A673 (cell line): ENCODE measurements at regions not wholly inside any gene's neighbourhood (a gene's known extent, or its start where the extent isn't known, plus 50 kb on each side); places are given as distances from the start of the nearest gene placed in this dataset.

ENCODE experiments used
- BruUV-seq: library from RNA; stranded (reverse); fragments of 400-500 nt; replicated peaks from 2 replicates; lab custom pipeline; 2021; lab: Mats Ljungman, UMichigan
- CTCF ChIA-PET: fragments of 300-600 bp; sonication (Branson Sonifier 250); formaldehyde crosslinking; loops from one replicate; lab custom pipeline; 2022; ENCODE audit warnings: antibody characterized with exemption; lab: Charles Lee
- POLR2A ChIA-PET: fragments of 300-600 bp; sonication (Branson Sonifier 250); formaldehyde crosslinking; loops from one replicate; lab custom pipeline; 2022; ENCODE audit warnings: antibody characterized with exemption; ENCODE audit not compliant: low non-redundant PET; lab: Charles Lee
- DNase-seq: peaks from one replicate; pipeline ENCODE4 v3.0.0-alpha.2; 2015; ENCODE audit warnings: low spot score
- H3K27ac ChIP-seq: fragments of 200-600 bp; sonication (generic); 2 replicates; pipeline ENCODE4 v1.5.1; 2016; ENCODE audit warnings: mixed run types, low read depth, mild to moderate bottlenecking, mixed read lengths, antibody characterized with exemption, low read length; ENCODE audit not compliant: poor library complexity, severe bottlenecking
- H3K27me3 ChIP-seq: fragments of 200-600 bp; sonication (generic); replicated peaks from 2 replicates; pipeline ENCODE4 v1.6.1; 2017; ENCODE audit warnings: mixed run types, low read depth, mild to moderate bottlenecking, mixed read lengths, antibody characterized with exemption, low read length; ENCODE audit not compliant: insufficient read depth, poor library complexity
- H3K36me3 ChIP-seq: fragments of 200-600 bp; sonication (generic); 2 replicates; pipeline ENCODE4 v1.6.1; 2016; ENCODE audit warnings: mixed run types, mild to moderate bottlenecking, mixed read lengths, antibody characterized with exemption, low read length; ENCODE audit not compliant: insufficient read depth, poor library complexity, severe bottlenecking
- H3K4me1 ChIP-seq: fragments of 200-600 bp; sonication (generic); 2 replicates; pipeline ENCODE4 v1.6.1; 2017; ENCODE audit warnings: mixed run types, mild to moderate bottlenecking, mixed read lengths, antibody characterized with exemption, low read length; ENCODE audit not compliant: insufficient read depth, poor library complexity, severe bottlenecking
- H3K4me3 ChIP-seq: fragments of 200-600 bp; sonication (generic); 2 replicates; pipeline ENCODE4 v1.5.1; 2016; ENCODE audit warnings: low read depth, mixed run types, mild to moderate bottlenecking, mixed read lengths, low read length; ENCODE audit not compliant: poor library complexity, severe bottlenecking
- H3K9me3 ChIP-seq: fragments of 200-600 bp; sonication (generic); 2 replicates; pipeline ENCODE4 v1.6.1; 2016; ENCODE audit warnings: mixed run types, low read depth, mild to moderate bottlenecking, mixed read lengths, antibody characterized with exemption, low read length; ENCODE audit not compliant: poor library complexity, severe bottlenecking
- EZH2 ChIP-seq: fragments of 200-600 bp; sonication (generic); IDR thresholded peaks from 2 replicates; pipeline ENCODE4 v1.6.1; 2017; ENCODE audit warnings: borderline replicate concordance, low read depth, mild to moderate bottlenecking, mixed read lengths, antibody characterized with exemption, low read length; ENCODE audit not compliant: poor library complexity, severe bottlenecking
- intact Hi-C: fragments of 100-400 bp; cut with micrococcal nuclease; formaldehyde crosslinking; loops from one replicate; pipeline ENCODE4 v1.10.0; 2022; ENCODE audit not compliant: unreplicated experiment
- TF ChIP-seq, protein P1 (sequence below): fragments of 300-800, 200-600 bp; sonication (generic); conservative IDR thresholded peaks from 2 replicates; pipeline ENCODE4 v1.5.1; 2017; ENCODE audit warnings: low read depth, mild to moderate bottlenecking, antibody characterized with exemption, low read length, moderate library complexity, mixed read lengths

GRCh38 chr2:76120176-76120575 lies 409.5 kb upstream of the GCFC2 start:
- no peaks in the 10 kb centered on the region for H3K27me3 ChIP-seq
- no peak for DNase-seq
- CTCF ChIA-PET = no interaction called here
- no TSS peak for BruUV-seq
- H3K27ac ChIP-seq = no peak overlapping the region
- H3K4me1 ChIP-seq = no peaks in the 10 kb centered on the region
- TF ChIP-seq EZH2 = no peak
- TF ChIP-seq, protein P1, sequence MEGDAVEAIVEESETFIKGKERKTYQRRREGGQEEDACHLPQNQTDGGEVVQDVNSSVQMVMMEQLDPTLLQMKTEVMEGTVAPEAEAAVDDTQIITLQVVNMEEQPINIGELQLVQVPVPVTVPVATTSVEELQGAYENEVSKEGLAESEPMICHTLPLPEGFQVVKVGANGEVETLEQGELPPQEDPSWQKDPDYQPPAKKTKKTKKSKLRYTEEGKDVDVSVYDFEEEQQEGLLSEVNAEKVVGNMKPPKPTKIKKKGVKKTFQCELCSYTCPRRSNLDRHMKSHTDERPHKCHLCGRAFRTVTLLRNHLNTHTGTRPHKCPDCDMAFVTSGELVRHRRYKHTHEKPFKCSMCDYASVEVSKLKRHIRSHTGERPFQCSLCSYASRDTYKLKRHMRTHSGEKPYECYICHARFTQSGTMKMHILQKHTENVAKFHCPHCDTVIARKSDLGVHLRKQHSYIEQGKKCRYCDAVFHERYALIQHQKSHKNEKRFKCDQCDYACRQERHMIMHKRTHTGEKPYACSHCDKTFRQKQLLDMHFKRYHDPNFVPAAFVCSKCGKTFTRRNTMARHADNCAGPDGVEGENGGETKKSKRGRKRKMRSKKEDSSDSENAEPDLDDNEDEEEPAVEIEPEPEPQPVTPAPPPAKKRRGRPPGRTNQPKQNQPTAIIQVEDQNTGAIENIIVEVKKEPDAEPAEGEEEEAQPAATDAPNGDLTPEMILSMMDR = no peak
- intact Hi-C loops = no loop called here
- no peak overlapping the region for H3K4me3 ChIP-seq
- no peaks in the 10 kb centered on the region for H3K9me3 ChIP-seq
- H3K36me3 ChIP-seq = no peaks in the 10 kb centered on the region
- POLR2A ChIA-PET = no interaction called here

DNA sequence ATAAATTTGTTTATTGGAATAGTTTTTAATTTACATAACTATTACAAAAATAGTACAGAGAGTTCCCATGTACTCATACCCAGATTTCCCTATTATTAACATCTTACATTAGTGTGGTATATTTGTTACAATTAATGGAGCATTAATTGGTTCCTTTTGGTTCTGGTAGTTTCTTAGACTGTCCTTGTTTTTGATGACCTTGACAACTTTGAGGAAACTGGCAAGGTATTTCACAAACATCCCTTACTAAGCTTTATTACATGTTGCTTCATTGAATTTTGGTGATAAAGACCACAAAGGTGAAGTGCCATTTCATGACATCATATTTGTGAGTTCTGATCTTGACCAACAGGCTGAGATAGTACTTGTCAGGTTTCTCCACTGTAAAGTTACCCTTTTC lies 379.0 kb upstream of the GCFC2 start:
- no peak overlapping the region for H3K27ac ChIP-seq
- intact Hi-C loops = no loop called here
- POLR2A ChIA-PET = no interaction called here
- H3K36me3 ChIP-seq = no peaks in the 10 kb centered on the region
- H3K27me3 ChIP-seq = no peaks in the 10 kb centered on the region
- BruUV-seq = no TSS peak
- TF ChIP-seq EZH2 = no peak
- TF ChIP-seq, protein P1 = no peak
- no peaks in the 10 kb centered on the region for H3K4me1 ChIP-seq
- H3K4me3 ChIP-seq = no peak overlapping the region
- no peak for DNase-seq
- H3K9me3 ChIP-seq = no peaks in the 10 kb centered on the region
- CTCF ChIA-PET = no interaction called here

- BruUV-seq = no TSS peak
- H3K9me3 ChIP-seq = no peaks in the 10 kb centered on the region
- no peak overlapping the region for H3K27ac ChIP-seq
- TF ChIP-seq EZH2 = no peak
- TF ChIP-seq, protein P1 = no peak
- no peak overlapping the region for H3K4me3 ChIP-seq
- POLR2A ChIA-PET = no interaction called here
- H3K36me3 ChIP-seq = no peaks in the 10 kb centered on the region
- intact Hi-C loops = no loop called here
- no peak for DNase-seq
- no peaks in the 10 kb centered on the region for H3K4me1 ChIP-seq
- CTCF ChIA-PET = no interaction called here
- H3K27me3 ChIP-seq = no peaks in the 10 kb centered on the region
Observed at GRCh38 chr2:76083248-76083647, 372.5 kb upstream of the GCFC2 start.
